Fibroblast of skin of left quadriceps (primary cell): ENCODE measurements at regions not wholly inside any gene's neighbourhood (a gene's known extent, or its start where the extent isn't known, plus 50 kb on each side); places are given as distances from the start of the nearest gene placed in this dataset.
"Not testable (repeated sequence)": the region's sequence is repeated elsewhere in the genome, so short reads cannot be mapped to it uniquely, and the experiment has no call there.

Experiments
- DNase-seq, 2 experiments: peaks; one replicate each; pipeline ENCODE4 v3.0.0-alpha.2; 2013; ENCODE audit warnings: low read depth in 2 of 2

DNA sequence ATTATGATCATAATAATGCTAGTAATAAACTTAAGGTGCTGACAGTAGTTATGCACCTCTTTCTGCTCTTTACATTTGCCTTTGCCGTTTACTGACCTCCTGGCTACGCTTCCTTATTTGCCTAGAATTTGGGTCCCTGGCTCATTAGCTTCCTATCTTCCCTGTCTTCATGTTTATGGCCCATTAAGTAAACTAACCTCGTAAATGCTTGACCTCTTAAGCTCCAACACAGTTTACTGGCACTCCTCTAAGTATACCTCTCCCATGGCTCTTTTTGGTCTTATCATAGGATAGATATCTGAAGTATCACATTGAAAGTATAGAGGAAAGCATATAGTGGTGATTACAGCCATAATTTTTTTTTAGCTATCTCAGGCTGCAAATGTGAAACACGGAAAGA, 657.3 kb upstream of the SLC39A10 start:
- no peak for DNase-seq

DNA sequence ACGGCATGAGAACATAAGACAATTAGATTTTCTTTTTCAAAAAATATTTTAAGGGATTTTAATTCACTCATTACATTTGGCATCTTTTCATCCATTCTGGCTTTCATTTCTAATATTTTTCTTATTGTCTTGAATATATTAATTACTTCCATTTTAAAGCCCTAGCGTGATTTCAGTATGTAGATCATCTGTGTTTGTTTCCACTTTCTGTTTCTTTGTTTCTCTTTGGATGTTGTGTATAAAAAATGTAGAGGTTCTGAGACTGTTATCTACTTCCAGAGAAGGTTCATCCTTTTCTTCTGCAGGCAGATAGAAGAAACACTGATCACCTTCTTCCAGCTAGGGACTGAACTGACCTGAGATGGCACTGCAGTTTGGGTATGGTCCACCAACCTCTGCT, 664.4 kb upstream of the SLC39A10 start:
- no peak for DNase-seq

DNA sequence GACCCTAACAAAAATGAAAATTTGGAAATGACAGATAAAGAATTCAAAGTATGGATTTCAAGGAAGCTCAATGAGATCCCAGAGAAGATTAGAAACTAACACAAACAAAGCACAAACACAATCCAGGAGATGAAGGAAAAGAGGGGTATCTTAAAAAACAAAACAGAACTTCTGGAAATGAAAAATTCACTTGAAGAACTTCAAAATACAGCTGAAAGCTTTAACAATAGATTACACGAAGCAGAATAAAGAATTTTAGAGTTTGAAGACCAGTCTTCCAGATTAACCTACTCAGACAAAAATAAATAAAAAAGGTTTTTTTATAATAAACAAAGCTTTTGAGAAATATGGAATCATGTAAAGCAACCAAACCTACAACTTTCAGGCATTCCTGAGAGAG, 671.8 kb upstream of the SLC39A10 start:
- no peak for DNase-seq

DNA sequence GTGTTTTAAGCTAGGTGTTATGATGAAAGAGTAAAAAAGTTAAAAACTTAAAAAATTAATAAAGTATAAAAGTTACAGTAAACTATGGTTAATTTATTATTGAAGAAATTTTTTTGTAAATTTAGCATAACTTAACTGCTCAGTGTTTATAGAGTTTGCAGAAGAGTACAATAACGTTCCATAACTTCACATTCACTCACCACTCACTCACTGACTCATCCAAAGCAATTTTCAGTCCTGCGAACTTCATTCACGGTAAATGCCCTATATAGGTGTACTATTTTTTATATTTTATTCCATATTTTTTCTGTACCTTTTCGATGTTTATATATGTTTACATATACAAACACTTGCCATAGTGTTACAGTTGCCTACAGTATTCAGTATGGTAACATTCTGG, 694.8 kb upstream of the SLC39A10 start:
- DNase-seq = no peak

DNA sequence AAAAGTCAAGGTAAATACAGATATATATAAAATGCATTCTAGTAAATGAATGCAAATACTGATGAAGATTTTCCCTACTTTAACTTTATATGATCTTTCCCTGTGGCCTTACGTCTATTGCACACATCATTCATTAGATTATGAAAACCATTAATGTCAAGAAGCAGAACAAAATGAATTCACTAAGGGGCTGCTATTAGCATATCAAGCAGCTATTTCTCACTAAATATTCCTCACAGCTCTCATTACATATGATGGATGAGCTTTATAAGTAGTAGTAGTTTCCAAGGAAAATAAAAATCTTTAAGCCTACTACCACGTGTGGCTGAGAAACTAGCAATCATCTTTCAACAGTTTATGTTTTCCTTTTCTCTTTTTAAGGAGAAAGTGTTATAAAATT, 702.8 kb upstream of the SLC39A10 start:
- DNase-seq = no peak

DNA sequence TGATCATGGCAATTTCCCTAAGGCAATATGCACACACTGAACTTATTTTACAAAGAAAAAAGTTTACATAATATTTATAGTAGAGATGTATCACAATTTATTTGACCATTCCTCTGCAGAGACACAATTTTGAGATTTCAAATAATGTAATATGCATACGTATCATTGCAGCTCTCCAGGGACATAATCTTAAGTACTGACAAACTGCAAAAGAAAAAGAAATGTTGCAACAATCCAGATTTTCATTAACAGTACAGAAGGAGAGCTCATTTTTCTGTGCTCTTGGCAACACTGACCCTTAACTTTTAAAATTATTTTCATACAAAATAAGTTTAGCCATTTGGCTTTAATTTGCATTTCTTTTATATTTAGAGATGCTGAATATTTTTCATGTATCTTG, 710.2 kb upstream of the SLC39A10 start:
- no peak for DNase-seq

DNA sequence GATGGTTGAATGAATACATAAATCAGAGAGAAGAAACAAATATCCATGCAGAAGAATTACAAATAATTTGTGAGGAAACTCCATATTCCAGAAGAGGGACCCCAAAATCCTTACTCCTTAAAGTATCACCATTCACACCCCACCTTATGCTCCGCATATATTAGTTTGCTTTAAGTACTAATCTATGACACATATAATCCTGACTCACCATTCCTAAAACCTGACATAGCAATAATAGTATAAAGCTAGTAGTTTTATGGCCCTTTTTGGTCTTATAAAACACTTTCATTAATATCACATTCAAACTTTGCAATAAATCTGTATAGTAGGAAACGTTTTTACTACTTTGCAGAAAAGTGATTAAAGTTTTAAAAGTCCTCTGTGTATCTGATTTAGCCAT, 719.0 kb upstream of the SLC39A10 start:
- DNase-seq = no peak

DNA sequence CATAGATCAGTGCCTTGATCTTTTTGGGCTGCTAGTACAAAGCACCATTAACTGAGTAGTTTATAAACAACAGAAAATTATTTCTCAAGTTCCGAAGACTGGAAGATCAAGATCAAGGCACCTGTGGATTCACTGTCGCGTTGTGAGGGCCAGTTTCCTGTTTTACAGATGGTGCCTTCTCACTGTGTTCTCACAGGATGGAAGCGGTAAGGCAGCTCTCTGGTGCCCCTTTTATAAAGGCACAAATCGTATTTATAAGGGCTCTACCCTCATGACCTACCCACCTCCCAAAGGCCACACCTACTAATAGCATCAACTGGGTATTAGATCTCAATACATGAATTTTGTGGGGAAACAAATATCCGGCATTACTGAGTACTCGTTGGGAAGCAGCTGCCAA, 729.5 kb upstream of the SLC39A10 start:
- DNase-seq = no peak

DNA sequence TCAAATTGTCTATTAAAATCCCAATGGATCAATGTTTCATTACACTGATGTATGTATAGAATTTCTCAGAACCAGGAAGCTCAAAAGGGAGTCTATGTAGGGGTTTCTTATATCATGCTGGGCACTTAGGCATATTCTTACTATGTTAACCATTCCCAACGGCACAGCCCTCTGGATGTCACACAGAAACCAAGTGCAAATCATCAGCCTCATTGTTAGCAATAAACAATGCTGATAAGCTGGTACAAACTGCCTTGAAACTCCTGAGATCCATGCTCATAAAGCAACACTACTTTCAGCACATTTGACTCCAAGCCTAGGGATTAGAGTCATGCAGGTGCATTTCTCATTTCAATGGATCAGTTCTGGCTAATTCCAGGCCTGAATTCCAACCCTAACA, 730.2 kb upstream of the SLC39A10 start:
- DNase-seq = no peak

DNA sequence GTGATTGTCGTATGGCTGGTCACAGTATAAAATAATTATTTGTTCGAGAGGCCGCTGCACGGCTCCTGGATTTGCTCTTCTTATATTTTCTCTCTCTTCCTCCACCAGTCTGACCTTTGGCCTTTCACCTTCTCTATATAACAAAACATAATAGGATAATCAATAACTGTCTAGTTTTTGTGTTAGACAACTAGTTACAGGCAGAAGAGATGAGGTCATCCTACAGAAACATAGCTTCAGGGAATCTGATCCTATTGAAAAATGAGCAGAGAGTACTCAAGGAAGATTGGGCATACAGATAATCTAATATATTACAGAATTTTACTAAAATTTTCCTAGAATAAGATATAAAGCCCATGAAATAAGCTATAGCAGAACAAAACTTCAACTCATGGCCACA, 731.3 kb upstream of the SLC39A10 start:
- DNase-seq = no peak

DNA sequence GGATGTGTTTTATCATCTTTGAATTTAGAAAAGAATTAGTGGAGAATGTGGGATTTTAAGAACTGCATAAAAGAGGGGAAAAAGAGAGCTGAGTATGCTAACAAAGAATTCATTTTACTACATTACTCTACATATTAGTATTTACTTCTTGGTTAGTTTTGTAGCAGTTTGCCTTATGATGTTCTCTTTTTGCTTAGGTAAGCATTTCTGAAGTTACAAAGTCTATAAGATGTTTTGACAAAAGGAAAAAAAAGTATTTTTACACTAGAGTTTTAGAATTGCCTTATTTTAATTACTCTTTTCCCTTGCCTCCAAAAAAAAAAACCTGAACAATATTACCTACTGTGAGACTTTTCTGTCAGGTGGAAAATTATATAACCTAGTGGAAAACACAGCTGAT, 739.5 kb upstream of the SLC39A10 start:
- DNase-seq = no peak

DNA sequence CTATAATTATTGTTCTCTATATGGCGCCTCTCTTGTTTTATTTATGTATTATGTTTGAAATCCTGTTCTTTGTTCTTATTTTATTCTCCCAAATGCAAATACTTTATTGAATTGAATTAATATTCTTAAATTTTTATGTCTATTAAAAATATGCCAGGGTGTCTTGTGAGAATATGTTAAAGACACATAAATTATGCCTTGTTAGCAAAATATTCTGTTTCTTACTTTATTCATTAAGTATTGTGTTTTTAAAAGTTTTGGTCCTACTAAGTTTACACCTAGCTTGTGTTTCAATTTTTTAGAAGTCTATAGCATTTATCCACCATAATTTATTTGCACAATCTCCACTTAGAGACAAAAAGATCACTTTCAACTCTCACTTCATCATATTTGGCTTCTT, 741.5 kb upstream of the SLC39A10 start:
- no peak for DNase-seq

DNA sequence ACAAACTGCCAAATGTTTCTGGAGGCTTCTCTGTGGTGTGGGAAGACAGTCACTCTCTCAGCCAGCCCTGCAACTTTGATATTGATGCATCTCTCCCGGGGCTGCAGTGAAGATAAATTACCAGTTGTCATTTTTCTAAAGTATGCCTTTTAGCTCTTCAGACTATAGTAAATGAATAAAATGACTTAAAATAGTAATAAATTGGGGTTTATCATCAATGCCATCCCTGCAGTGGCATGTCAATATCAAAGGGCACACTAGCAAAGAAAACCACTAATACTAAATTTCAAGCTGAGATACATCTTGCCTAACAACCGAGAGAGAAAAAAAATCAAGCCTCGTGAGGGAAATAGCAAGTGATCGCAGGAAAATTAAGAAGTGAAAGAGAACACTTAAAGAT, 749.5 kb upstream of the SLC39A10 start:
- no peak for DNase-seq

DNA sequence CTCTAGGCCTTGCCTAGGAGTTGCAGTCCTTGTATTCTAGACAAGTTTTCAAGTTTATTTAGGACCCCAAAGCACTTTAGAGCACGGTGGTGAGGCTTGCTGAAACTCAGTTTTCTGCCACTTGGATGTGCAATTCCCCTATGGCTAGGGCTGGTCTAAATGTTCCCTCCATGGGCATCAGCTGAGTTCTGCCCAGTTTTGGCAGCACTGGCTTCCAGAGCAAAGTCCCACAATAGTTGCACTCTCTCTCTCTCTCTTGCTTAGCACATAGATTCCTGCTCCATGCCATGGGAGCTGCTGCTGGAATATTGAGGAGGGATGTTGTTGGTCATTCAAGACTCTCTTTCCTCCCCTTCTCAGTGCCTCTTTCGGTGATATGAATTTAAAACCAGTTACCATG, 760.2 kb upstream of the SLC39A10 start:
- DNase-seq = no peak

DNA sequence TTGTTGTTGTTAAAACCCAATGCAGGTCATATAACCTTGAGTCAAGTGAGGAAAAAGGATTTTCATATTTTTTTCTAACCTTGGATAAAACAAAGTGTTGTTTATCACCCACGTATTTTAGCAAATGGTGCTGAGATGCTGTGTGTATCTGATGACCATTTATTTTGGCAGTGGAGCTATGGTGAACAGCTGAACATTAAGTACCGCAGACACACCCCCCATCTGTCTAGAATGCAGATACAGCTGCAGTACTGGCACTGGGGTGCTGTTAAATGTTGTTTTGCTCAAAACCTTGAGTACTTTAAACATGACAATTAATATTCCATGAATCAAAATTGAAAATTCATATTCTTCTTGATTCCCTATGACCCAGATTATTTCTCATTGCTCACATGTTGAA, 773.3 kb upstream of the SLC39A10 start:
- DNase-seq = no peak

DNA sequence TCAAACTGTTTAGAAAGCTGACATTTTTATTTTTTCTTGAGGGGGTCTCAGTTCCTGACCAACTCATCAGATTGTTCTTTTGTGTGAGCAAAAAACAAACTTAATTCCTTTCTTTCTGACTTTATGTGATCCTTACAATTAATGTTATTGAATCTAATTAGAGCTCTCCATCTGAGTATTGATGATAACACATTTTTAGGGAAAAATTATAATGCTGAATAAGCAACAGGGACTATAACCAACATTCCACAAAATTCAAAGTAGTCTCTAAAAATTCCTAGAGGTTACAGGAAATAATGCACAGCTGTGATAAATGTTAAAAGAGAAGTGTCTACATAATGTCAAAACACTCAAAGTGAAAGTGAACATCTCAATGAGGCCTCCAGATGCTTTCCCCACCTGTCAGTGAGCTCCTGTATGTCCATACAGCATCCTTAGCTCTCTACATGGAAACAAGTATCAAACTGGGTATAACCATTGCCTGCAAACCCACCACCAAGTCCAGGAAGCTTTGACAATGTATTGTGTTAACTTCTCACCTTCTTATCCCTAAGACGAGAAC, 786.0 kb upstream of the SLC39A10 start:
- no peak for DNase-seq

DNA sequence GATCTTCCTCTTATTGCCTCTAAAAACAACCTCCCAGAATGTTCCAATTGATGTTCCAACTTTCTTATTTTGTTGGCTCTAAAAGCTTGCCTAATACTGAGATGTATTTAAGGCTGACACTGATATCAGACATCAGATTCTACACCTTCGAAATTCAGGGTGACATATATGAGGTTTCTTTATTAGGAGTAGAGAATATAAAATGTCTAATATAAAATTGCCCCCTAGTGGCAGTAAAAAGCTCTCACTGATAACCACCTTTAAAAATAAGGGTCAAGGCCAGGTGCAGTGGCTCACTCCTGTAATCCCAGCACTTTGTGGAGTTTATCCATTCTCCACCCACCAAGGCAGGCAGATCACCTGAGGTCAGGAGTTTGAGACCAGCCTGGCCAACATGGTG, 789.7 kb upstream of the SLC39A10 start:
- no peak for DNase-seq

DNA sequence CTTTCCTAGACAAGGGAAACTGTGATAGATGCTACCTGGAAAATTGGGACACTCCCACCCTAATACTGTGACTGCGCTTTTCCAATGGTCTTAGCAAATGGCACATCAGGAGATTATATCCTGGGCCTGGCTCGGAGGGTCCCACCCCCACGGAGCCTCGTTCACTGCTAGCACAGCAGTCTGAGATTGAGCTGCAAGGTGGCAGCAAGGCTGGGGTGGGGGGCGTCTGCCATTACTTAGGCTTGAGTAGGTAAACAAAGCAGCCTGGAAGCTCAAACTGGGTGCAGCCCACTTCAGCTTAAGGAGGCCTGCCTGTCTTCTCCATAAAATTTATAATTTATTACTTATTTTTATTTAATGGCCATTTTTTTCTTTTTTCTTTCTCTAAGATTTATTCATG, 802.1 kb upstream of the SLC39A10 start:
- no peak for DNase-seq

DNA sequence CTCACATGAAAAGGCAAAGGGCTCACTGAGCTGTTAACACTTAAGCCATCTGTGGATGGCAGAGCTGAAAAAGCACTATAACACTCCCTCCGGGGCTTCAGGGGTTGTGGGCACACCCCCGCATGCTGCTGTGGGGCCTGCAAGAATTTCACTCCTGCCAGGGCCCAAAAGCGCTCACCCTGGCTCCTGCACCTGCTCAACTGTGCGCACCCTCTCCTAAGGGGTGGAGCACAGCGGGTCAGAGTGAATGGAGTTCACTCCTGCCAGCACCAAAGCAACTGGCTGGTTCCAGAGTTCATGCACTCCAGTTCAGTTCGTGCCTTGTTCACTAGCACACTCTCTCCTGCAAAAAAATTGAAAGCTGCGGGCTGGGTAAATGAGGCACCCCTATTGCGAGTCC, 814.2 kb upstream of the SLC39A10 start:
- DNase-seq = no peak

DNA sequence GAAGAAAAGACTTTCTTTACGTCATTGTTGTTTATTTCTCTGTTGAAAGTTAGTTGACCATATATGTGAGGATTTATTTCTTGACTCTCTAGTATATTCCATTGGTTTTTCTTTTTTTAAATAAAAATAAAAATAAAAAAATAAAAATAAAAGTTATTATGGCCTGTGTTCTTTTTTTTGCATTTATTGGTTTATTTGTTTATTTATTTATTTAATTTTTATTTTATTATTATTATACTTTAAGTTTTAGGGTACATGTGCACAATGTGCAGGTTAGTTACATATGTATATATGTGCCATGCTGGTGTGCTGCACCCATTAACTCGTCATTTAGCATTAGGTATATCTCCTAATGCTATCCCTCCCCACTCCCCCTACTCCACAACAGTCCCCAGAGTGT, 822.7 kb upstream of the SLC39A10 start:
- not testable (repeated sequence) for DNase-seq

DNA sequence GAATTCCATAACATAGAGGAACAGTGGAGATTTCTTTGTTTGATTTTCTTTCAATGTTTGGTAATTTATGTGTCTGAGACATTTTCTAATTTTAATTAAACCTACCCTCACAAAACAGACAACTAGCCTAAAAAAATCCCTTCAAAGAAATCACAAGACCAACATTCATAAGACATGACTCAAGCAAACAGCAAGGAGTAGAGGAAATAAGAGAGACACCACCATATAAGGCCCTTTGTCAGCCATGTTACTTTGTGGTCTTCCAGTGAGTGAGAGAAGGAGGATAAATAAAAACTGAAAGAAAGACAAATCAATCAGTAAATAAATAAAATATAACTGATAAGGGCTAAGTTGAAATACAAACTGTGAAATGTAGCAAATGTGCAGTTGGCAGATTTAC, 830.8 kb upstream of the SLC39A10 start:
- peak in 1 of 2 experiments; percentile 4 for DNase-seq

DNA sequence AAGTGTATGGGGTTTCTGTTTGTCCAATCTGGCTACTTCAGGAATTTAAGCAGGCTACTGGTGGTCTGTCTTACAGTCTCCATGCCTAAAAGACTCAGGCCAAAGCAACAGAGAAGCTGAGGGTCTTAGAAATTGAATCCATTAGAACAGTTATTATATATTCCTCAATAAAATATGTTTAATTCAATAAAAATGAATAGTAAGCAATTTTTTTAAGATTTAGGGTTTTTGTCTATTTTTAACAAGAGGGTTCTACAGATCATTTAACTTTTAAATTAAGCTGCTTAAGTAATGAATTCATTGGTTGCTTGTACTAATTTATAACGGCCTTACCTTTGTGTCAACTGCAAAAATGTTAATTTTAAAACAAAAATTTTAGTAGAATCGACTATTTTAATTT, 832.6 kb upstream of the SLC39A10 start:
- no peak for DNase-seq

DNA sequence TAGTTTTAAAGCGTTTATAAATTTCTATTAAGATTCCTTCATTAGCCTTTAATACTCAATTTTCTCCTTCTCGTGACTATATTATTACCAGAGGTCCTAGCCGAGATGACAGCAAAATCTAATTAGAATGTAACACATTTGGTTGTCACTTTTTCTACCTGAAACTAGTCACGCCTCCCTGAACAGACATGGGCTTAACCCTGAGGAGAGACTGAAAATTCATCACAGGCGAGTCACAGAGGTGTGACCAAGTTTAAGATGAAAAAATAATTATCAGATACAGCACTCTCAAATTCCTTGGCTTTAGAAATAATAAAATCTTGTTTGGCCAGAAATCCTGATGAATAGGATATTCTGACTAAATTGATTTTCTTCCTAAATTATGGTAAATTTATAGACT, 834.4 kb upstream of the SLC39A10 start:
- no peak for DNase-seq

DNA sequence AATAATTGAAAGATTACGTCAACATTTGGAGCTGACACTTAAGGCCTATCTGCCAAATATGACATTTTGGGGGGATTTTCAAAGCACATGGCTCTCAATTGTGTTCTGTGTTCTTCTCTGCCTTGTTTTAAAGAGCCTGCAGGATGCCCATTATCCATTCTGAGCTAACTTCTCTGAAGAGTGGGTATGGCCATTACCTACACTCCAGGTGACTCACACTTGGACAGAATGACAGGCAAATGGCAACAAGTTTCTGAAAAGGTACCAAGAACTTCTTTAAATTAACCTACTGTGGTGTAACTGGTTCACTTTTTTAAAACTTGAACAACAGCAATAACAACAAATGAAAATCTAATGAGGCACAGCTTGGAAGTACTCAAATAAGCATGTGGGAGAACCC, 834.9 kb upstream of the SLC39A10 start:
- DNase-seq = no peak

DNA sequence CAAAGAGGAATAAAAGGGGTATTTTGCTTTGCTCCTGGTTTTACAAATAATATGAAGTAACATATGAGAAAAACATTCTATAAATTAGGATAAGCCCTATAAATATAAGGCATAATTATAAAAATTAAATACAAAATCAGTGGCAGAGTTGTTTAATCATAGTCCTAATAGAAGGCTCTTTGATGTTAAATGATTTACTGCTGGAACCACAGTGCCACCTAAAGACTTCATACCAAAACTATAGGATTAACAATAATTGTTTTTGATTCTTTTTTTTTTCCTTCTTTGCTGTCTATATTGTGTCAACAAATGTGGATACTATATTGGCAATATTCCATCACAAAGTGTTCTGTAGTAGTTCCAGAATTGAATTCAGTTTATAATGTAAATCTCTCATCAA, 837.7 kb upstream of the SLC39A10 start:
- no peak for DNase-seq
